ENCODE measurements at regions not wholly inside any gene's neighbourhood (a gene's known extent, or its start where the extent isn't known, plus 50 kb on each side); places are given as distances from the start of the nearest gene placed in this dataset.

DNA sequence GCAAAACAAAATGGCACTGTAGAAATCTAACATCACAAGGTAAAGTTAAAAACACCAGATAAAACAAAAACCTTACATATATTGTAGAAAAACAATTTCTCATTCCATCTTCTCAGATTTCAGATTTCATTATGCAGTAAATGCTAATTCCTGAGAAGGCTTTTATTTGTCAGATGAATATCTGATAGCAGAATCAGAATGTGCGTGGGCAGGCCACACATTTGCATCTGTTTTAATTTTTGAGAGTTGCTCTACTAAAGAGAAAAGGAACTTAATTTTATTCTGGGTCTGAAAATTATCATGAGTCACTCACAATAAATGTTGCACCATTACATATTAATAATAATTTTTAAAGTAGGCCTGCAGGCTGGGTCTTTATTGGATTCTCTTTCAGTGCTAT lies 329.3 kb upstream of the SPTLC3 start:
- H3K27ac ChIP-seq (ENCODE audit: low read depth, low read length): no peak overlapping the region
- no peak for FAIRE-seq

More for the DNA sequence above, 329.3 kb upstream of the SPTLC3 start:
- POLR2A ChIA-PET (ENCODE audit: partially characterized antibody): no interaction called here
- TF ChIP-seq CTBP2 (IDR thresholded peaks at IDR 0.05; ENCODE audit: borderline replicate concordance, insufficient read depth, insufficient read length, low read length) (no peak), SP4 (IDR thresholded peaks at IDR 0.05; ENCODE audit: low read length) (no peak), EZH2 (IDR thresholded peaks at IDR 0.05; ENCODE audit: low read depth, low read length, severe bottlenecking) (no peak), TEAD4 (IDR thresholded peaks at IDR 0.05; ENCODE audit: low read depth, low read length) (no peak), ZNF274 (IDR thresholded peaks at IDR 0.05; ENCODE audit: borderline replicate concordance, extremely low read depth, low read length) (no peak), RFX5 (IDR thresholded peaks at IDR 0.05; ENCODE audit: borderline replicate concordance, low read depth, low read length) (no peak), POLR2AphosphoS5 (IDR thresholded peaks at IDR 0.05; ENCODE audit: low read depth, low read length) (no peak), MAFK (IDR thresholded peaks at IDR 0.05; ENCODE audit: low read depth, low read length) (no peak), SRF (IDR thresholded peaks at IDR 0.05; ENCODE audit: low read depth, low read length) (no peak), RNF2 (IDR thresholded peaks at IDR 0.05; ENCODE audit: borderline replicate concordance, low read depth, low read length, missing control alignments, poor library complexity, severe bottlenecking) (no peak), JUN (IDR thresholded peaks at IDR 0.05; ENCODE audit: low read depth, low read length) (no peak), NANOG (IDR thresholded peaks at IDR 0.05; ENCODE audit: insufficient read depth, low read depth, low read length, poor library complexity, severe bottlenecking) (no peak)
- TF ChIP-seq, protein P1, sequence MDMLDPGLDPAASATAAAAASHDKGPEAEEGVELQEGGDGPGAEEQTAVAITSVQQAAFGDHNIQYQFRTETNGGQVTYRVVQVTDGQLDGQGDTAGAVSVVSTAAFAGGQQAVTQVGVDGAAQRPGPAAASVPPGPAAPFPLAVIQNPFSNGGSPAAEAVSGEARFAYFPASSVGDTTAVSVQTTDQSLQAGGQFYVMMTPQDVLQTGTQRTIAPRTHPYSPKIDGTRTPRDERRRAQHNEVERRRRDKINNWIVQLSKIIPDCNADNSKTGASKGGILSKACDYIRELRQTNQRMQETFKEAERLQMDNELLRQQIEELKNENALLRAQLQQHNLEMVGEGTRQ (IDR thresholded peaks at IDR 0.05; ENCODE audit: low read length): no peak
- Histone ChIP-seq H3K27me3 (replicated peaks in 1 of 4; ENCODE audit: control insufficient read depth in 3 of 4, extremely low read depth in 1 of 4, insufficient read depth in 3 of 4, low read length in 3 of 4) (no peaks in the 10 kb centered on the region), H3K4ac (replicated peaks; ENCODE audit: insufficient read length, low read depth, low read length) (no peak overlapping the region), H3K4me3 (ENCODE audit: extremely low read depth in 1 of 4, insufficient read depth in 2 of 4, low read depth in 3 of 4, low read length in 4 of 4) (no peak overlapping the region), H3K36me3 (ENCODE audit: control insufficient read depth in 2 of 4, insufficient read depth in 4 of 4, low read length in 3 of 4) (no peaks in the 10 kb centered on the region), H4K20me1 (replicated peaks in 1 of 2; ENCODE audit: control insufficient read depth in 1 of 2, insufficient read depth in 2 of 2, low read length in 2 of 2) (no peaks in the 10 kb centered on the region), H2BK120ac (replicated peaks; ENCODE audit: low read depth, low read length) (no peak overlapping the region), H4K5ac (ENCODE audit: insufficient read length, low read depth, low read length) (no peak overlapping the region), H3K79me1 (ENCODE audit: low read depth, low read length) (no peaks in the 10 kb centered on the region; the same call in 1 of the 2 replicates), H2BK20ac (ENCODE audit: low read length) (no peak overlapping the region), H3K4me2 (ENCODE audit: insufficient read depth in 1 of 2, low read depth in 2 of 2, low read length in 2 of 2) (no peak overlapping the region), H2BK15ac (ENCODE audit: low read length) (no peak overlapping the region), H2BK5ac (ENCODE audit: low read depth, low read length) (no peak overlapping the region), H2AFZ (ENCODE audit: low read length) (no peak overlapping the region), H4K91ac (replicated peaks; ENCODE audit: insufficient read length, low read length) (no peak overlapping the region), H3K56ac (replicated peaks; ENCODE audit: insufficient read length, low read depth, low read length) (no peak overlapping the region), H3K9me3 (ENCODE audit: insufficient read depth in 2 of 2, low read depth in 1 of 2, low read length in 1 of 2) (no peaks in the 10 kb centered on the region; a peak in 1 of 4 replicates), H2AK5ac (ENCODE audit: low read depth, low read length) (no peak overlapping the region), H3K9ac (replicated peaks in 1 of 4; ENCODE audit: extremely low read depth in 1 of 4, low read depth in 3 of 4, low read length in 3 of 4) (no peak overlapping the region), H3K18ac (ENCODE audit: extremely low read depth, low read length) (no peak overlapping the region), H3K79me2 (ENCODE audit: control insufficient read depth in 1 of 2, insufficient read depth in 2 of 2, low read length in 2 of 2) (no peaks in the 10 kb centered on the region), H3K23ac (ENCODE audit: insufficient read length) (no peak overlapping the region), H3K23me2 (ENCODE audit: low read depth, low read length) (no peaks in the 10 kb centered on the region), H2BK12ac (ENCODE audit: low read depth, low read length) (no peak overlapping the region), H3K4me1 (replicated peaks in 1 of 4; ENCODE audit: control insufficient read depth in 3 of 4, insufficient read depth in 4 of 4, low read length in 3 of 4) (peaks cover 0 to 10% (median 2%) of the 10 kb centered on the region in 4 experiments; a peak in 3 of 7 replicates), H4K8ac (ENCODE audit: extremely low read depth, insufficient read depth, low read length) (no peak overlapping the region), H3K14ac (ENCODE audit: insufficient read length) (no peak overlapping the region)
- WGBS, 2 experiments (ENCODE audit: extremely low coverage in 1 of 2, insufficient coverage in 1 of 2, insufficient read length in 1 of 2, insufficient replicate concordance in 2 of 2, low coverage in 1 of 2, low lambda C conversion rate in 2 of 2, missing lambda C conversion rate in 1 of 2): 90% methylated on average over 1 of the region's 1 CpG; no CpG with 5 or more reads in 1 of the 2 experiments
- no peak for DNase-seq (ENCODE audit: low read depth in 1 of 2, low spot score in 2 of 2)
- CTCF ChIA-PET (ENCODE audit: partially characterized antibody): no interaction called here

All from H1 (cell line).